Esophagus squamous epithelium (tissue), 5 donors: ENCODE measurements at regions not wholly inside any gene's neighbourhood (a gene's known extent, or its start where the extent isn't known, plus 50 kb on each side); places are given as distances from the start of the nearest gene placed in this dataset.

Experiments
- DNase-seq: peaks from one replicate; lab custom pipeline; 2025; lab: John Stamatoyannopoulos, UW
- H3K27ac ChIP-seq, 4 donors: fragments of 200-600 bp; sonication (generic); one replicate each; pipeline ENCODE4 v1.5.1; 2016 to 2019; ENCODE audit warnings: mild to moderate bottlenecking in 1 of 4
- H3K27me3 ChIP-seq, 4 donors: fragments of 200-600 bp; sonication (generic); 1 replicate in 3 of 4; 2 replicates in 1 of 4; pipeline versions ENCODE4 v1.5.1 to v1.6.0; 2017 to 2021; ENCODE audit warnings: antibody characterized with exemption in 1 of 4
- H3K36me3 ChIP-seq, 3 donors: fragments of 200-600 bp; sonication (generic); one replicate each; pipeline ENCODE4 v1.5.1; 2016 to 2019
- H3K4me1 ChIP-seq, 3 donors: fragments of 200-600 bp; sonication (generic); one replicate each; pipeline ENCODE4 v1.5.1; 2017 to 2019
- H3K4me3 ChIP-seq, 4 donors: fragments of 200-600 bp; sonication (generic); 1 replicate in 3 of 4; 2 replicates in 1 of 4; pipeline ENCODE4 v1.5.1; 2016 to 2019; ENCODE audit warnings: mild to moderate bottlenecking in 2 of 4, moderate library complexity in 1 of 4
- H3K9me3 ChIP-seq, 3 donors: fragments of 200-600 bp; sonication (generic); one replicate each; pipeline ENCODE4 v1.5.1; 2016 to 2019
- POLR2A ChIP-seq, 4 donors: fragments of 450-650 bp; IDR thresholded peaks; one replicate each; pipeline ENCODE4 v1.6.1; 2017; ENCODE audit warnings: antibody characterized with exemption in 4 of 4, mild to moderate bottlenecking in 4 of 4, moderate library complexity in 3 of 4
- WGBS, 2 donors: methylation state at CpG; one replicate each; pipeline ENCODE4 v1.1.5; 2018; 5-methylcytosine and 5-hydroxymethylcytosine counted together
- intact Hi-C: fragments of 100-400 bp; cut with DNase I; formaldehyde crosslinking; loops from one replicate; pipeline ENCODE4 v1.15.0; 2022
- TF ChIP-seq, protein P1 (sequence below), 6 experiments: fragments of 450-650 bp in 4 of 6; fragments of 200-600 bp in 2 of 6; sonication (generic) in 2 of 6; IDR thresholded peaks; one replicate each; pipeline ENCODE4 v1.5.1; 2016 to 2019; ENCODE audit warnings: antibody characterized with exemption in 6 of 6, mild to moderate bottlenecking in 4 of 6, moderate library complexity in 4 of 6
- donor health status: DM: yes; HTN: yes; CAD: no.

DNA sequence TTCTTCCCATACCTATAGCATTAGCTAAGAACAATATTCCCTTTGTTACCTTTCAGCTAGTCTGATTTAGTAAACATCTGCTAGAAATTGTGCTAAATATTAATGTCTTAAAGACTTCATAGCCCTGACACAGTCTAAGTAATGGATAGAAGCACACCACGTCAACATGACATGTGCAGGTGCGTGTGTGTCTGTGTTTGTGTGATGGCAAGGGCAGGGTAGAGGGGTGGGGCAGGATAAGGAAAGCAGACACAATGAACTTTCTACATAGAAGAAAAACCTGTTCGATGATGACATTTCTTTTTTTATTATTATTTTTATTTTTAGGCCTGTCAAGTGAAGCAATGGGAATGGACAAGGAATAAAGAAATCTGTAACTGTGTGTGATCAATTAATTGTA is 223.3 kb downstream of the NOL4 start:
- Histone ChIP-seq H3K4me1 (no peaks in the 10 kb centered on the region), H3K27ac (no peak overlapping the region), H3K36me3 (no peaks in the 10 kb centered on the region), H3K4me3 (no peak overlapping the region), H3K9me3 (no peaks in the 10 kb centered on the region), H3K27me3 (no peaks in the 10 kb centered on the region)
- intact Hi-C loops: no loop called here
- TF ChIP-seq, protein P1, sequence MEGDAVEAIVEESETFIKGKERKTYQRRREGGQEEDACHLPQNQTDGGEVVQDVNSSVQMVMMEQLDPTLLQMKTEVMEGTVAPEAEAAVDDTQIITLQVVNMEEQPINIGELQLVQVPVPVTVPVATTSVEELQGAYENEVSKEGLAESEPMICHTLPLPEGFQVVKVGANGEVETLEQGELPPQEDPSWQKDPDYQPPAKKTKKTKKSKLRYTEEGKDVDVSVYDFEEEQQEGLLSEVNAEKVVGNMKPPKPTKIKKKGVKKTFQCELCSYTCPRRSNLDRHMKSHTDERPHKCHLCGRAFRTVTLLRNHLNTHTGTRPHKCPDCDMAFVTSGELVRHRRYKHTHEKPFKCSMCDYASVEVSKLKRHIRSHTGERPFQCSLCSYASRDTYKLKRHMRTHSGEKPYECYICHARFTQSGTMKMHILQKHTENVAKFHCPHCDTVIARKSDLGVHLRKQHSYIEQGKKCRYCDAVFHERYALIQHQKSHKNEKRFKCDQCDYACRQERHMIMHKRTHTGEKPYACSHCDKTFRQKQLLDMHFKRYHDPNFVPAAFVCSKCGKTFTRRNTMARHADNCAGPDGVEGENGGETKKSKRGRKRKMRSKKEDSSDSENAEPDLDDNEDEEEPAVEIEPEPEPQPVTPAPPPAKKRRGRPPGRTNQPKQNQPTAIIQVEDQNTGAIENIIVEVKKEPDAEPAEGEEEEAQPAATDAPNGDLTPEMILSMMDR (IDR thresholded peaks at IDR 0.05): no peak
- TF ChIP-seq POLR2A (IDR thresholded peaks at IDR 0.05): no peak
- no peak for DNase-seq
- WGBS, 2 donors: 79 to 82% methylated on average over 3 of the region's 3 CpGs

DNA sequence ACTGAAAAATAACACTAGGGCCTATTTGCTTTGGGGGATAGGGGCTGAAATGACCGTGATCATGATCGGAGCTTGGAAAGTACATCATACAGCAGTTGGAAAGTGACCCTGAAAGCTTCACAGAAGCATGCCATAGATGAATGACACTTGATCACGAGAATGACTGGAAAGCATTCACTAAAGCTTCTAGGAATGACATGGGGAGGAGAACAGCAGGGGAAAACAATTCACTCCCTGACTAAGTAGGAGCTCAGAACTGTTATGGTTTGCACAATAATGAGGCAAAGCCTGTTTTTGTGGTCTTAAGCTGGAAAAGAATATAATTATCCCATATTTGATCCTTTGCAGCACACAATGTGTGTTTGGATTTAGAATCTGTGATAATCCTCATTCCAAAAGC is 237.5 kb downstream of the NOL4 start:
- WGBS, 2 donors: 52 to 59% methylated on average over 3 of the region's 3 CpGs
- Histone ChIP-seq H3K27me3 (no peaks in the 10 kb centered on the region), H3K4me3 (no peak overlapping the region), H3K27ac (no peak overlapping the region), H3K4me1 (no peaks in the 10 kb centered on the region), H3K9me3 (no peaks in the 10 kb centered on the region), H3K36me3 (no peaks in the 10 kb centered on the region)
- intact Hi-C loops: no loop called here
- TF ChIP-seq POLR2A (IDR thresholded peaks at IDR 0.05): no peak
- TF ChIP-seq, protein P1 (IDR thresholded peaks at IDR 0.05): no peak
- no peak for DNase-seq

DNA sequence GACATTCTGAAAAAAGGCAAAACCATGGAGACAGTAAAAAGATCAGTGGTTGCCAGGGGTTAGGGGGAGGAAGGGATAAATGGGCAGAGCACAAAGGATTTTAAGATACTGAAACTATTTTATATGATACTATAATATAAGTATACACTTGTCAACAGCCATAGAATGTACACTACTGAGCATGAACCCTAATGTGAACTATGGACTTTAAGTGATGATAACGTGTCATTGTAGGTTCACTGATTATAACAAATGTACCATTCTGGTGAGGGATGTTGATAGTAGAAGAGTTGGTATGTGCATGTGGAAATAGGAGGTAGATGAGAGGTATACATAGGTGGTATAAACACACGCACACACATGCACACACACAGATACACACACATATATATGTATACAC is 241.6 kb downstream of the NOL4 start:
- no peak for DNase-seq
- Histone ChIP-seq H3K36me3 (no peaks in the 10 kb centered on the region), H3K4me3 (no peak overlapping the region), H3K27me3 (no peaks in the 10 kb centered on the region), H3K27ac (no peak overlapping the region), H3K4me1 (no peaks in the 10 kb centered on the region), H3K9me3 (no peaks in the 10 kb centered on the region)
- intact Hi-C loops: no loop called here
- TF ChIP-seq, protein P1 (IDR thresholded peaks at IDR 0.05): no peak
- TF ChIP-seq POLR2A (IDR thresholded peaks at IDR 0.05): no peak
- WGBS, 2 donors: 84 to 85% methylated on average over 2 of the region's 2 CpGs

DNA sequence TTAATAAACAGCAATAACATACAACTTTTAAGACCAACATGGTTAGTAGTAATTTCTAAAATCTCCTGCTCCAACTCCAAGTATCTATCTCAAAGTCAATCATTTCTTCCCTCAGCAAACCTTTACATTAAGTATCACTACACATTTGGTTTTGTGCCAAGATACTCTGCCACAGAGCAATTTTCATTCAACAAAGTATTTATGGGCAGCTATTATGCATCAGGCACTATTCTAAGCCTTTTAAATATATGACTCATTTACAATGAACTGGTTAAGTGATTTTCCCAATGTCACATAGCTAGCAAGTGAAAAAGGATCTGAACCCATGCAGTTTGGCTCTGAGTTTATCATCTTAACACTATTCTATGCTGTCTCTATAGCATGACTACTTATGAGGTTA is 264.3 kb downstream of the NOL4 start:
- intact Hi-C loops: no loop called here
- H3K27ac ChIP-seq: no peak overlapping the region
- no peaks in the 10 kb centered on the region for H3K27me3 ChIP-seq
- no peak overlapping the region for H3K4me3 ChIP-seq
- no peak for DNase-seq
- no peaks in the 10 kb centered on the region for H3K4me1 ChIP-seq
- no peak for TF ChIP-seq POLR2A (IDR thresholded peaks at IDR 0.05)
- TF ChIP-seq, protein P1 (IDR thresholded peaks at IDR 0.05): no peak
- no peaks in the 10 kb centered on the region for H3K9me3 ChIP-seq
- H3K36me3 ChIP-seq: no peaks in the 10 kb centered on the region

DNA sequence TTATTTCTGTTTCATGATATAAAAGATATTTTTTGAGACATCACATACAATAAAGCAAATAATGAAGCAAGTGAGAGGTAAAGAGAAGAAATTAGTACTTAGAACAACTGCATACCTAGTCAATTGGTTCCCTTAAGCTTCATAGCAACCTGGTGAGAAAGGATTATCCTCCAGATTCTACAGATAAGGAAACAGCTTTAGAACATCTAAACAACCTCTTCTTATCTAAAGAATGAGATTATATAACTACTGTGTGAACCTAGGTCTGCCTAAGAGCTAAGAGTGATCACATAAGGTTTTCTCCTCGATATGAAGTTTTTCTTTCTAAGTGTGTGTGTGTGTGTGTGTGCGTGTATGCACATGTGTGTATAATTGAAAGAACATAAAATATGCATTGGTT is 265.1 kb downstream of the NOL4 start:
- TF ChIP-seq, protein P1 (IDR thresholded peaks at IDR 0.05): no peak
- TF ChIP-seq POLR2A (IDR thresholded peaks at IDR 0.05): no peak
- H3K4me1 ChIP-seq: no peaks in the 10 kb centered on the region
- no peaks in the 10 kb centered on the region for H3K36me3 ChIP-seq
- DNase-seq: no peak
- no peaks in the 10 kb centered on the region for H3K27me3 ChIP-seq
- intact Hi-C loops: no loop called here
- H3K4me3 ChIP-seq: no peak overlapping the region
- H3K27ac ChIP-seq: no peak overlapping the region
- no peaks in the 10 kb centered on the region for H3K9me3 ChIP-seq
- WGBS, 2 donors: 51 to 64% methylated on average over 2 of the region's 2 CpGs
